Vagina (tissue), 2 donors: ENCODE measurements at regions not wholly inside any gene's neighbourhood (a gene's known extent, or its start where the extent isn't known, plus 50 kb on each side); places are given as distances from the start of the nearest gene placed in this dataset.

Experiments
- CTCF ChIP-seq, 3 experiments: fragments of 450-650 bp in 2 of 3; fragments of 200-600 bp in 1 of 3; sonication (generic) in 1 of 3; IDR thresholded peaks; one replicate each; pipeline ENCODE4 v1.5.1; 2017 to 2019; ENCODE audit warnings: antibody characterized with exemption in 3 of 3, mild to moderate bottlenecking in 2 of 3, moderate library complexity in 2 of 3
- POLR2A ChIP-seq, 2 donors: fragments of 450-650 bp; IDR thresholded peaks; one replicate each; pipeline ENCODE4 v1.6.1; 2017; ENCODE audit warnings: antibody characterized with exemption in 2 of 2, mild to moderate bottlenecking in 2 of 2, moderate library complexity in 2 of 2
- POLR2AphosphoS5 ChIP-seq, 2 donors: sonication (generic); formaldehyde crosslinking; IDR thresholded peaks; one replicate each; pipeline ENCODE4 v1.9.0; 2017; ENCODE audit warnings: antibody characterized with exemption in 2 of 2, mild to moderate bottlenecking in 2 of 2, low read depth in 1 of 2; ENCODE audit not compliant: insufficient read depth in 1 of 2

DNA sequence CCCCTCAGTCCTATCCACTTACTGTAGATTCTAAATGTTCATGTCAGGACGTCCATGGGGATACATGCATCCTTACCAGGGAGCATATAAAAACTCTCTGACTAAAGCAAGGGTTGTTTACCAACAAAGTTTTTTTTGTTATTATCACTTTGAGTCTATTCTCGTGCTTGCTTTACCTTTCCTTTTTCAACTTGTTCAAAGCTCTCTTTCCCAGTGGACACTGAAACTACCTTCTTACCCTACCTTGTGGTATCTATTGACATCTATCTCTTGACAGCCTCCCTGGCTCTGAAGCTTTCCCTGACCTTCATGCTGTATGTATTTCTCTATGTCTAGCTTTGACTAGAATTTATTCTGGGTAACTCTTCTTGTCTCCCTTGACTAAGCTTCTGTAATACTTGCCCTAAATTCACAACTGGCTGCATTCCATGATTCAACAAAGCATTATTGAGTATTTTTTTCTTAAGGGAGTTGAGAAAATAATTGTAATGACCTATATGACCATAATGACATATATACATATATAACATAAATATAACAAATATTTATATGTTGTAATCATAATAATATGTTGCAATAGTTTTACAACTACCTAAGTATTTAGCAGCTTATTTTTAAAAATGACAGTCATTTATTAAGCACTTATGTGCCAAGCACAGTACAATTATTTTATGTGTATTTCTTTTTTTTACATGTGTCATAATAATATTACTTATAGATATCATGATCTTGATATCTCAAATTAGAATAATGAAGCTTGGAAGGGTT lies 403.4 kb upstream of the SPRY2 start:
- TF ChIP-seq CTCF (IDR thresholded peaks at IDR 0.05) (no peak), POLR2A (IDR thresholded peaks at IDR 0.05) (no peak), POLR2AphosphoS5 (IDR thresholded peaks at IDR 0.05; ENCODE audit: insufficient read depth in 1 of 2, low read depth in 1 of 2) (no peak)
